Thyroid gland (tissue), 4 donors: ENCODE measurements at regions not wholly inside any gene's neighbourhood (a gene's known extent, or its start where the extent isn't known, plus 50 kb on each side); places are given as distances from the start of the nearest gene placed in this dataset.

ENCODE experiments used
- POLR2A ChIP-seq, 2 donors: fragments of 450-650 bp; IDR thresholded peaks; one replicate each; pipeline ENCODE4 v1.6.1; 2017; ENCODE audit warnings: antibody characterized with exemption in 2 of 2, mild to moderate bottlenecking in 2 of 2, moderate library complexity in 1 of 2
- TF ChIP-seq, protein P1 (sequence below), 6 experiments: fragments of 200-600 bp in 3 of 6; fragments of 450-650 bp in 3 of 6; sonication (generic) in 3 of 6; IDR thresholded peaks; one replicate each; pipeline ENCODE4 v1.5.1; 2016 to 2019; ENCODE audit warnings: antibody characterized with exemption in 6 of 6, mild to moderate bottlenecking in 2 of 6, inconsistent platforms in 1 of 6, moderate library complexity in 1 of 6

DNA sequence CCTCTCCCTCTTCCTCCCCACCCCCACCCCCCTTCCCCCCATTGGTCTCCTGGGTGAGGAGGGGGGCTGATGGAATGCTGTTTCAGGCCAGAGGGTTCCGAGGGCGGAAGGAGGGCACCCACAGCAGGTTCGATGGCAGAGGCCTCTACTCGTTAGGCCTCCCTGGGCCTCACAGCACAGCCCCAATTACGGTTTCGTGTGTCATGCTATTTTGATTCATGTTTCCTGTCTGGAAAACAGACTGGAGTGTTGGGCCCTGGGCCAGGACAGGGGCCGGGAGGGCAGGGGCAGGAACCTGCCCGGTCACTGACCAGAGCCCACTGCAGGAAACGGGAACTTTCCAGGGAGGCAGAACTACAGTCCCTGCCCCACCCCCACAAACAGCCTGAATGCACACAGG, 138.2 kb downstream of the C16orf95 start:
- TF ChIP-seq, protein P1, sequence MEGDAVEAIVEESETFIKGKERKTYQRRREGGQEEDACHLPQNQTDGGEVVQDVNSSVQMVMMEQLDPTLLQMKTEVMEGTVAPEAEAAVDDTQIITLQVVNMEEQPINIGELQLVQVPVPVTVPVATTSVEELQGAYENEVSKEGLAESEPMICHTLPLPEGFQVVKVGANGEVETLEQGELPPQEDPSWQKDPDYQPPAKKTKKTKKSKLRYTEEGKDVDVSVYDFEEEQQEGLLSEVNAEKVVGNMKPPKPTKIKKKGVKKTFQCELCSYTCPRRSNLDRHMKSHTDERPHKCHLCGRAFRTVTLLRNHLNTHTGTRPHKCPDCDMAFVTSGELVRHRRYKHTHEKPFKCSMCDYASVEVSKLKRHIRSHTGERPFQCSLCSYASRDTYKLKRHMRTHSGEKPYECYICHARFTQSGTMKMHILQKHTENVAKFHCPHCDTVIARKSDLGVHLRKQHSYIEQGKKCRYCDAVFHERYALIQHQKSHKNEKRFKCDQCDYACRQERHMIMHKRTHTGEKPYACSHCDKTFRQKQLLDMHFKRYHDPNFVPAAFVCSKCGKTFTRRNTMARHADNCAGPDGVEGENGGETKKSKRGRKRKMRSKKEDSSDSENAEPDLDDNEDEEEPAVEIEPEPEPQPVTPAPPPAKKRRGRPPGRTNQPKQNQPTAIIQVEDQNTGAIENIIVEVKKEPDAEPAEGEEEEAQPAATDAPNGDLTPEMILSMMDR (IDR thresholded peaks at IDR 0.05): no peak
- TF ChIP-seq POLR2A (IDR thresholded peaks at IDR 0.05): no peak
